IMR-90 (cell line): ENCODE measurements at regions not wholly inside any gene's neighbourhood (a gene's known extent, or its start where the extent isn't known, plus 50 kb on each side); places are given as distances from the start of the nearest gene placed in this dataset.

Experiments used
- ATAC-seq: fragments of 200-7000 bp; cut with Tn5 transposase; 2 replicates; pipeline ENCODE4 v1.9.1; 2020; ENCODE audit warnings: low read depth, mild to moderate bottlenecking, moderate library complexity
- BruUV-seq: library from RNA; stranded (reverse); fragments of 400-500 nt; replicated peaks from 2 replicates; lab custom pipeline; 2021; lab: Mats Ljungman, UMichigan
- CTCF ChIA-PET: fragments of 300-600 bp; formaldehyde crosslinking; extraction: SDS; loops from one replicate; lab custom pipeline; 2021; ENCODE audit warnings: antibody characterized with exemption; lab: Yijun Ruan, JAX
- POLR2A ChIA-PET: fragments of 300-600 bp; sonication (Branson Sonifier 250); formaldehyde crosslinking; loops from one replicate; lab custom pipeline; 2022; ENCODE audit warnings: antibody characterized with exemption; ENCODE audit not compliant: unreplicated experiment; lab: Charles Lee
- DNase-seq: peaks from one replicate; pipeline ENCODE4 v3.0.0; 2013
- H2AFZ ChIP-seq: replicated peaks from 2 replicates; pipeline ENCODE3; 2013; ENCODE audit warnings: low read length, mild to moderate bottlenecking; ENCODE audit not compliant: poor library complexity
- H2AK5ac ChIP-seq: 2 replicates; pipeline ENCODE4 v1.6.1; 2013; ENCODE audit warnings: low read depth, low read length, inconsistent platforms
- H2AK9ac ChIP-seq: replicated peaks from 2 replicates; pipeline ENCODE3; 2013; ENCODE audit warnings: mild to moderate bottlenecking, low read depth, low read length, moderate library complexity; ENCODE audit not compliant: poor library complexity
- H2BK120ac ChIP-seq: 2 replicates; pipeline ENCODE4 v1.6.1; 2013; ENCODE audit warnings: low read depth, low read length, inconsistent platforms
- H2BK15ac ChIP-seq: 3 replicates; pipeline ENCODE4 v1.6.1; 2013; ENCODE audit warnings: low read depth, low read length, inconsistent platforms
- H2BK20ac ChIP-seq: 2 replicates; pipeline ENCODE4 v1.6.1; 2013; ENCODE audit warnings: low read depth, mild to moderate bottlenecking, inconsistent platforms, low read length, moderate library complexity
- H2BK5ac ChIP-seq: 2 replicates; pipeline ENCODE4 v1.6.1; 2013; ENCODE audit warnings: mild to moderate bottlenecking, low read depth, low read length, inconsistent platforms; ENCODE audit not compliant: poor library complexity, severe bottlenecking
- H3K14ac ChIP-seq: replicated peaks from 2 replicates; pipeline ENCODE4 v1.6.1; 2013; ENCODE audit warnings: low read depth, low read length, inconsistent platforms
- H3K18ac ChIP-seq: 2 replicates; pipeline ENCODE4 v1.6.1; 2013; ENCODE audit warnings: low read depth, low read length, control low read depth
- H3K23ac ChIP-seq: 2 replicates; pipeline ENCODE4 v1.6.1; 2013; ENCODE audit warnings: low read depth, low read length, inconsistent platforms
- H3K27ac ChIP-seq: 2 replicates; pipeline ENCODE4 v1.5.1; 2013; ENCODE audit warnings: mild to moderate bottlenecking, control low read depth, low read length; ENCODE audit not compliant: insufficient read depth
- H3K27me3 ChIP-seq: 2 replicates; pipeline ENCODE4 v1.6.1; 2013; ENCODE audit warnings: low read length; ENCODE audit not compliant: control insufficient read depth, insufficient read depth
- H3K36me3 ChIP-seq: 2 replicates; pipeline ENCODE4 v1.6.1; 2013; ENCODE audit warnings: low read length, mixed read lengths; ENCODE audit not compliant: control insufficient read depth, insufficient read depth
- H3K4ac ChIP-seq: 2 replicates; pipeline ENCODE4 v1.6.1; 2013; ENCODE audit warnings: low read depth, low read length, inconsistent platforms
- H3K4me1 ChIP-seq: 2 replicates; pipeline ENCODE4 v1.6.1; 2013; ENCODE audit warnings: low read length, mixed read lengths; ENCODE audit not compliant: control insufficient read depth, insufficient read depth
- H3K4me2 ChIP-seq: 2 replicates; pipeline ENCODE4 v1.6.1; 2013; ENCODE audit warnings: low read depth, mild to moderate bottlenecking, control low read depth, low read length, moderate library complexity
- H3K4me3 ChIP-seq: 2 replicates; pipeline ENCODE4 v1.5.1; 2013; ENCODE audit warnings: low read depth, mild to moderate bottlenecking, control low read depth, low read length, moderate library complexity; ENCODE audit not compliant: insufficient read depth
- H3K56ac ChIP-seq: 2 replicates; pipeline ENCODE4 v1.6.1; 2013; ENCODE audit warnings: low read length, inconsistent platforms; ENCODE audit not compliant: insufficient read depth; ENCODE audit errors: extremely low read depth
- H3K79me1 ChIP-seq, 2 experiments: 2 replicates each; pipeline ENCODE4 v1.6.1; 2013; ENCODE audit warnings: low read length in 2 of 2, inconsistent platforms in 1 of 2, low read depth in 1 of 2
- H3K9ac ChIP-seq: 2 replicates; pipeline ENCODE4 v1.6.1; 2013; ENCODE audit warnings: low read depth, low read length, control low read depth
- H3K9me1 ChIP-seq: 2 replicates; pipeline ENCODE4 v1.6.1; 2013; ENCODE audit warnings: low read length, inconsistent platforms; ENCODE audit not compliant: insufficient read depth
- H3K9me3 ChIP-seq: 2 replicates; pipeline ENCODE4 v1.6.1; 2013; ENCODE audit warnings: low read length; ENCODE audit not compliant: control insufficient read depth, insufficient read depth
- H4K20me1 ChIP-seq: 2 replicates; pipeline ENCODE4 v1.6.1; 2013; ENCODE audit warnings: low read length, inconsistent platforms; ENCODE audit not compliant: insufficient read depth
- H4K5ac ChIP-seq: 2 replicates; pipeline ENCODE4 v1.6.1; 2013; ENCODE audit warnings: mild to moderate bottlenecking, low read depth, low read length, control low read depth
- H4K8ac ChIP-seq, 2 experiments: 2 replicates each; pipeline ENCODE4 v1.6.1; 2013; ENCODE audit warnings: low read depth in 2 of 2, low read length in 2 of 2, control low read depth in 1 of 2, inconsistent platforms in 1 of 2
- H4K91ac ChIP-seq: 2 replicates; pipeline ENCODE4 v1.6.1; 2013; ENCODE audit warnings: low read depth, low read length, inconsistent platforms; ENCODE audit not compliant: insufficient read depth
- BHLHE40 ChIP-seq: fragments of 150-350 bp; IDR thresholded peaks from 2 replicates; pipeline ENCODE4 v1.6.1; 2016; ENCODE audit warnings: mild to moderate bottlenecking, low read depth, low read length
- CEBPB ChIP-seq: IDR thresholded peaks from 2 replicates; pipeline ENCODE4 v1.6.1; 2012; ENCODE audit warnings: low read depth, low read length, improper control_type of control experiment
- CHD1 ChIP-seq: IDR thresholded peaks from 2 replicates; pipeline ENCODE4 v1.6.1; 2012; ENCODE audit warnings: low read depth, low read length, improper control_type of control experiment
- POLR2A ChIP-seq: IDR thresholded peaks from 2 replicates; pipeline ENCODE4 v1.6.1; 2012; ENCODE audit warnings: mild to moderate bottlenecking, low read depth, low read length
- RAD21 ChIP-seq: IDR thresholded peaks from 2 replicates; pipeline ENCODE4 v1.6.1; 2012; ENCODE audit warnings: low read length, improper control_type of control experiment
- RCOR1 ChIP-seq: IDR thresholded peaks from 2 replicates; pipeline ENCODE4 v1.6.1; 2012; ENCODE audit warnings: mild to moderate bottlenecking, low read length, improper control_type of control experiment; ENCODE audit not compliant: insufficient replicate concordance
- USF2 ChIP-seq: fragments of 150-350 bp; IDR thresholded peaks from 2 replicates; pipeline ENCODE4 v1.6.1; 2017; ENCODE audit warnings: mild to moderate bottlenecking, antibody characterized with exemption, low read length, low read depth
- WGBS, 2 experiments: methylation state at CpG; one replicate each; pipeline versions ENCODE4 v1.1.5 to v1.1.7; 2013; ENCODE audit warnings: missing lambda C conversion rate in 2 of 2; ENCODE audit not compliant: insufficient read length in 1 of 2; ENCODE audit errors: extremely low coverage in 2 of 2; 5-methylcytosine and 5-hydroxymethylcytosine counted together
- dilution Hi-C: fragments of 300-500 bp; cut with HindIII; formaldehyde crosslinking; loops from one replicate; pipeline ENCODE4 v1.14.3; 2018; ENCODE audit warnings: low sequenced_read_pairs; ENCODE audit not compliant: unreplicated experiment
- in situ Hi-C: fragments of 300-500 bp; cut with MboI; formaldehyde crosslinking; loops from 3 replicates; pipeline ENCODE4 v1.14.3; 2019; ENCODE audit warnings: low sequenced_read_pairs, inconsistent platforms, mixed read lengths
- intact Hi-C: fragments of 100-400 bp; cut with micrococcal nuclease; formaldehyde crosslinking; loops from 2 replicates; pipeline ENCODE4 v1.10.0; 2022
- TF ChIP-seq, protein P1 (sequence below): conservative IDR thresholded peaks from 2 replicates; pipeline ENCODE4 v1.5.1; 2012; ENCODE audit warnings: mild to moderate bottlenecking, low read depth, low read length, improper control_type of control experiment

DNA sequence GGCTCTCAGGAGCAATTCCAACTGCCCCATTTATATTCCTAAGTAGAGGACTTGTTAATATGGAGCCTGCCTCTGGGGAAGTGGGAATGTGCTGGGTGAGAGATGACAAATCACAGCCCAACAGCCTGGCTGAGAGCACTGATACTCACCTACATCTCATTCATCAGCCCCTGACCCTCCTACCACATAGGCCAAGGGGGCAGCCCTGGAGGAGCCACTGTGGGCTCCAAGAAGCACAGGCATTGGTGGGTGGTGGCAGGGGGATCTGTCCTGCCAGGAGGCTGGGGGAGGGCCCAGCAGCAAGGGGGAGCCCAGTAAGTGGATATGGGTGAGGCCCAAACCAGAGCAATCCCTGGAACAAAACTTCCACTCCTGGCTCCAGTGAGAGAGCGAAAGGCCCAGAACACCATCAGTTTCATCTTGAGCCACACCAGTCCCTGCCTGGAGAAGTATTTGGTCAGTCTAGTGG is 79.7 kb downstream of the BUD13 start:
- in situ Hi-C loops (loop anchor here (25.0 kb wide), 1 partner anchor 1356 kb away; no protein-coding TSS in a partner anchor), dilution Hi-C loops (no loop called here), intact Hi-C loops (no loop called here)
- no peaks in the 10 kb centered on the region for H3K4me1 ChIP-seq
- H3K56ac ChIP-seq, result no peak overlapping the region
- no peak for ATAC-seq
- no peak overlapping the region for H3K4me3 ChIP-seq
- no peak overlapping the region for H3K14ac ChIP-seq
- H3K18ac ChIP-seq, result no peak overlapping the region
- H4K8ac ChIP-seq, result no peak overlapping the region
- no peak overlapping the region for H4K91ac ChIP-seq
- ChIA-PET POLR2A (no interaction called here), CTCF (no interaction called here)
- H2BK15ac ChIP-seq, result no peak overlapping the region
- TF ChIP-seq CEBPB (no peak), POLR2A (no peak), USF2 (no peak), CHD1 (no peak), RCOR1 (no peak), BHLHE40 (no peak), RAD21 (no peak)
- TF ChIP-seq, protein P1, sequence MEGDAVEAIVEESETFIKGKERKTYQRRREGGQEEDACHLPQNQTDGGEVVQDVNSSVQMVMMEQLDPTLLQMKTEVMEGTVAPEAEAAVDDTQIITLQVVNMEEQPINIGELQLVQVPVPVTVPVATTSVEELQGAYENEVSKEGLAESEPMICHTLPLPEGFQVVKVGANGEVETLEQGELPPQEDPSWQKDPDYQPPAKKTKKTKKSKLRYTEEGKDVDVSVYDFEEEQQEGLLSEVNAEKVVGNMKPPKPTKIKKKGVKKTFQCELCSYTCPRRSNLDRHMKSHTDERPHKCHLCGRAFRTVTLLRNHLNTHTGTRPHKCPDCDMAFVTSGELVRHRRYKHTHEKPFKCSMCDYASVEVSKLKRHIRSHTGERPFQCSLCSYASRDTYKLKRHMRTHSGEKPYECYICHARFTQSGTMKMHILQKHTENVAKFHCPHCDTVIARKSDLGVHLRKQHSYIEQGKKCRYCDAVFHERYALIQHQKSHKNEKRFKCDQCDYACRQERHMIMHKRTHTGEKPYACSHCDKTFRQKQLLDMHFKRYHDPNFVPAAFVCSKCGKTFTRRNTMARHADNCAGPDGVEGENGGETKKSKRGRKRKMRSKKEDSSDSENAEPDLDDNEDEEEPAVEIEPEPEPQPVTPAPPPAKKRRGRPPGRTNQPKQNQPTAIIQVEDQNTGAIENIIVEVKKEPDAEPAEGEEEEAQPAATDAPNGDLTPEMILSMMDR, result no peak
- peak overlapping the region; percentile 32 for H2AFZ ChIP-seq
- H2AK5ac ChIP-seq, result no peak overlapping the region
- no peak overlapping the region for H3K9ac ChIP-seq
- H3K36me3 ChIP-seq, result no peaks in the 10 kb centered on the region
- H3K27ac ChIP-seq, result no peak overlapping the region
- no peak overlapping the region for H2BK20ac ChIP-seq
- BruUV-seq, result no TSS peak
- no peak overlapping the region for H2AK9ac ChIP-seq
- H4K20me1 ChIP-seq, result no peaks in the 10 kb centered on the region; the same call in 1 of the 2 replicates
- no peak overlapping the region for H2BK5ac ChIP-seq
- no peak overlapping the region for H3K23ac ChIP-seq
- DNase-seq, result no peak
- H3K27me3 ChIP-seq, result peaks cover 18% of the 10 kb centered on the region
- no peak overlapping the region for H4K5ac ChIP-seq
- H3K9me1 ChIP-seq, result 0 out of 2 replicates have a peak, but pooled peaks cover 3% of the 10 kb centered on the region
- H3K4me2 ChIP-seq, result no peak overlapping the region
- WGBS, 2 experiments, result no CpG with 5 or more reads among the region's 1 CpG
- H2BK120ac ChIP-seq, result no peak overlapping the region
- H3K9me3 ChIP-seq, result no peaks in the 10 kb centered on the region
- no peaks in the 10 kb centered on the region for H3K79me1 ChIP-seq
- H3K4ac ChIP-seq, result no peak overlapping the region
